ENCODE measurements at regions not wholly inside any gene's neighbourhood (a gene's known extent, or its start where the extent isn't known, plus 50 kb on each side); places are given as distances from the start of the nearest gene placed in this dataset.
"Not testable (repeated sequence)": the region's sequence is repeated elsewhere in the genome, so short reads cannot be mapped to it uniquely, and the experiment has no call there.

DNA sequence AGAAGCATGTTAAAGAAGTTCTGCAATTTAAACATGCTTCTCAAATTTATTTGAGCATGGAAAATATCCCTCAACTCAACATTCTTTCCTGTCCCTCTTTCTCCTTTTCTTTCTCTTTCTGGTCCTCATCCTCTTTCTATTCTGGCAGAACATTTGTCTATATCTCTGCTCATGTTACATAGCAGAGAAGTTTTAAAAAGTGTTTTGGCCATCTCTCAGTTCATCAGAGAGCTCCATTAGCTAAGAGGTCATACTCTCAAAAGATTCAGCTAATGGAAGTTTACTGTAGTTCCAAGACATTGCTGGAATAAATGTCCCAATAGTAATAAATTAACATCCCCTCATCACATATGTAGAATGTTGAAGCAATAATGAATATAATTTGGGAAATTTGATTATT is 53.5 kb downstream of the XCL2 start:
- no peak for DNase-seq (ENCODE audit: low read depth in 1 of 2, low spot score in 1 of 2)

DNA sequence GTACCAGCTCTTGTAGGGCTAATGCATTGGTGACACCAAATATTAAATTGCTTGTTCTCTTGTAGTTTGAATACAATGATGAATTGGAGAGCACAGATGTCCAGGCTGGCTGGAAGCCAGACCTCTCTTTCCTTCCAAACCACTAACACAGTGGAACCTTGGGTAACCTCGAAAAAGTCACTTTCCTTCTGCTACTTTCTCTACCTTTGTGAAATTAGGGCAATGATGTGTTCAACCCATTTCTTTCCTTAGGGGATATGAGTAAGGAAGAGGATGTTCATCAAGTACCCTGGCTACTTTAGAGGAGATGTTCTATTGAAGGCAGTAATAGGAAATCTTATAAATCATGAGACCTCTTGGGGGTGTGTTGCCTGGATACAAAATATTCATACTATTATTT is 55.7 kb downstream of the XCL2 start:
- no peak for DNase-seq (ENCODE audit: low read depth in 1 of 2, low spot score in 1 of 2)

DNA sequence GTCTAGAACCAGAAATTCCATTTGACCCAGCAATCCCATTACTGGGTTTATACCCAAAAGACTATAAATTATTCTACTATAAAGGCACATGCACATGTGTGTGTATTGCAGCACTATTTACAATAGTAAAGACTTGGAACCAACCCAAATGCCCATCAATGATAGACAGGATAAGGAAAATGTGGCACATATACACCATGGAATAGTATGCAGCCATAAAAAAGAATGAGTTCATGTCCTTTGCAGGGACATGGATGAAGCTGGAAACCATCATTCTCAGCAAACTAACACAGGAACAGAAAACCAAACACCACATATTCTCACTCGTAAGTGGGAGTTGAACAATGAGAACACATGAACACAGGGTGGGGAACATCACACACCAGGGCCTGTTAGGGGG is 57.0 kb downstream of the XCL2 start:
- not testable (repeated sequence) for DNase-seq (ENCODE audit: low read depth in 1 of 2, low spot score in 1 of 2)

DNA sequence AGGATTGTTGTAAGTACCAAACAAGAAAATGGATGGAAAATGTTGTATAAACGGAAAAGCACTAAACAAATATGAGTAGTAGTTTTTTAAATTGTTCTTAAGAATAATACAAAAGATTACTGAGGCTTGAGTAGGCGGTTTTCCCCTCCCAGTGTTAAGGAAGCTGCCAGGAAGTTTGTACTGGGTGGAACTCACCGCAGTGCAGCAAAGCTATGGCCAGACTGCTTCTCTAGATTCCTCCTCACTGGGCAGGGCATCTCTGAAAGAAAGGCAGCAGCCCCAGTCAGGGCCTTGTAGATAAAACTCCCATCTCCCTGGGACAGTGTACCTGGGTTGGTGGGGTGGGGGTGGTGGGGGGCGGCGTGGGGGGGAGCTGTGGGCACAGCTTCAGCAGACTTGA is 58.7 kb downstream of the XCL2 start:
- DNase-seq (ENCODE audit: low read depth in 1 of 2, low spot score in 1 of 2) = no peak

DNA sequence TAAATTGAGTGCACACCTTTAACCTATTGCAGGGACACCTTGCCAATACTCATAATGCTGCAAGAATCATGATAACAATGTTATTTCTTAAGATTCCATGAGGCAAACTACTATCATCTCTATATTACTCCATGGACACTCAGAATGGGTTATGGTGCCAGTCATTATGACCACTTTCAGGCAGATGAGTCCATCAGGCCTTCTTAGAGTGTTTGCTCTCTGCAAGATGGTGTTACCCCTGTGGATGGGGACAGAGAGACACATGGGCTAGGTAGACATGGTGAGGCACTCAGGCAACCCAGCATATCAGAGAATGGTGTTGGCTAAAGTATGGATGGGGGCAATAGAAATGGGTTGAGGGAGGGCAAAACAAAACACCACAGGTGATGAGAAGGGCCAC is 59.7 kb downstream of the XCL2 start:
- no peak for DNase-seq (ENCODE audit: low read depth in 1 of 2, low spot score in 1 of 2)

DNA sequence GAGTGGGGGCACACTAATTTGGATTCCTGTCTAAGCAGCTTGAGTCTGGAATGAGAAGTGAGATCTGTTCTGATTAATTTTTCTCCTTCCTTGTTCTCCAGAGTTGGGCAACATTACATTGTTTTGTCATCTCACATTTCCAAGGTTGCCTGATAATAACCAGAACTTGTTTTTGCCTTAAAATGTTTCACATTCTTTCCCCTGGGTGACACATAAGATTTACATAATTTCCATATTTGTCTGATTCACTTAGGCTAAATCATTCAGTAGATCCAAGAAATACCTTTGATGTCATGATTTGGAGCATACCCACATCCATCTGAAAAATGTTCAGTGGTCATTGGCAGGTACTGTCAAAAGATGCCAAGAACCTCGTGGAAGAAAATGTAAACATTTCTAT is 60.3 kb downstream of the XCL2 start:
- DNase-seq (ENCODE audit: low read depth in 1 of 2, low spot score in 1 of 2) = no peak

DNA sequence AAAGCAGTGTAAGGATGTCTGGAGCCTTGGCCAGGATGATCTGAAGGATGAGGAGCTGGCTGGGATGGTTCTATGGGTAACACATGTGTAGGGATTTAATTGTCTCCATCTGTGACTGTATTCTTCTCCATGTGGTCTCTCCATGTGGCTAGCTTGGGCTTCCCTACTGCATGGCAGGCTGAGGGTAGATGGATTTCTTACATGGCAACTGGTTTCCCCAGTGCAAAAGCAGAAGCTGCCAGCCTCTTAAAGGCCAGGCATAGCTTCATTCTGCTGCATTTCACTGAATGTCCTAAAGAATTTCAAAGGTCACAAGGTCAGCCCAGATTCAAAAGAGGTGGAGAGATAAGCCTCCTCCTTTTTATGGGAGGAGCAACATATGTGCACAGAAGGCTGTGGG is 61.7 kb downstream of the XCL2 start:
- no peak for DNase-seq (ENCODE audit: low read depth in 1 of 2, low spot score in 1 of 2)

DNA sequence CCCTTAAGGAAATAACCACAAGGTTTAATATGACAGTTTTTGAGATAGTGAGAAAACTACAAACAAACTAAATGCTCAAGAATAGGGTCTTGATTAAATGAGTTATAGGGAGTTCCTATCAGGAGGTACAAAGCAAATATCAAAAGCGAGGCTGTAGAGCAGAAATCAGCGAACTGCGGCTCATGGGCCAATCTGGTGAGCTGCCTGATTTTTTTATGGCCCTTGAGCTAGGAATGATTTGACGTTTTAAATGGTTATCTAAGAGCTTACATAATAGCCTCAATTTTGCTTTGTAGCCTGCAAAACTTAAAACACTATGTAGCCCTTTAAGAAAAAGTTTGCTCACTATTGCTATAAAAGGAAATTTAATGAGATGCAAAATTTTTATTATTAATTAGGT is 62.2 kb downstream of the XCL2 start:
- no peak for DNase-seq (ENCODE audit: low read depth in 1 of 2, low spot score in 1 of 2)

DNA sequence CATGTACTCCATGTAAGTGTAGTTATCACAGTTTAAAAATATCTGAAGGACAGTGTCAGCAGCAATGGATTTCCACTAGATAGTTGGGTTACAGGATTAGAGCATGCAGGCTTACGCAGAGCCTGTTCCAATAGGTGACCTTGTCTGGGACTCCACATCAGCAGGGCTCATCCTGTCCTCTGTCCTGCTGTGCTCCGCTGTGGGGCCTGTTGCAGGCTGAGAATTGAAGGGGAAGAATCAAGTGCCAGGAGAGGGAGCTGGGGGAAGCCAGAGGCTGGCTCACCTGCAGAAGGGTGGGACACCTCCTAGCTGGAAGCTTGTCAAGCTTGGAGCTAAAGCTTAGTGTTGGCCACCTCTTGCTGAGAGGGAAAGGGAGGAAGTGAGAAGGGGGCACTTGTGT is 62.8 kb downstream of the XCL2 start:
- no peak for DNase-seq (ENCODE audit: low read depth in 1 of 2, low spot score in 1 of 2)

DNA sequence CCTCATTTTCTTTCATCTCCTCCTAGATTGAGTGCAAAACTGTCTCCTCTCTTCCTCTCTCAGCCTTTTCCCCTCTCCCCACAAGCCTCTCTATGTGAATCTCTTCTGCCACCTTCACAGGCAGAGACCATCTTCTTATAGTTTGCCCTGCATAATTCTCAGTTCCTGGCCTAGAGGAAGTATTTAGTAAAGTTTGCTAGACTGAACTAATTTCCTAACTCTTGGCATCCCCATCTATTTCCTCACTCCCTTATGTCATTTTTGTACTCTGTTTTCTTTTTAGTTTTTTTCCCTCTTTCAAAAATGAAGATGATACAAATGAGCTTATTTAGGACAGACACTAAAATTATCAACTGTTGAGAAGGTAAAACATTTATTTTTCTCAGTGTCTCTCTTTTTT is 66.0 kb downstream of the XCL2 start:
- no peak for DNase-seq (ENCODE audit: low read depth in 1 of 2, low spot score in 1 of 2)

DNA sequence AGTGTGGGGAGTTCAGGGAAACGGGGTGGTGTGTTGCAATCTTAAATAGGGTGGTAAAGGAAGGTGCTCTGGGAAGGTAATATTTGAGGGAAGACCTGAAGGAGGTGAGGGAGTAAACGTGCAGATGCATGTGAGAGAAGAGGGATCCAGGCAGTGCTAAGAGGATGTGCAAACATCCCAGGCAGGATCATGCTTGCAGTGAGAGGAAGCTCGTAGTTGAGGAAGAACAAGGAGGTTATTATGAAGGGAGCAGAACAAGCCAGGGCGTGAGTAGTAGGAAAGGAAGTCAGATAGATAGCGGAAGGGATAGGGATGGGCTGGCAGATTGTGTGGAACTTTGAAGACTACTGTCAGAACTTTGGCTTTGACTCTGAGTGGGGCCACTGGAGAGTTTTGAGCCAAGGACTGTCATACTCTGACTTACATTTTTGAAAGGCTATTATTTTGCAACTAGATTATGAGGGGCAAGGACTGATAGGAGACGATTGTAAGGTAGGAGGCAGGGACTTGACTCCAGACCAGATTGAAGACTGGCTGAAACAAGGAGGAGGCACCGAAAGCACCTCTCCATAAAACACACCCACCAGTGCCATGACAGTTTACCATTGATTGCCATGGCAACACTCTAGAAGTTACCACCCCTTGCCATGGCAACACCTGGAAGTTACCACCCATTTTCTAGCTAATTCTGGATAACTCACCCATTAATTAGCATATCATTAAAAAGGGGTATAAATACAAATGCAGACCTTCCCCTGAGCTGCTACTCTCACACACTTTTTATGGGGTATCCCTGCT is 67.0 kb downstream of the XCL2 start:
- no peak for DNase-seq (ENCODE audit: low read depth in 1 of 2, low spot score in 1 of 2)

DNA sequence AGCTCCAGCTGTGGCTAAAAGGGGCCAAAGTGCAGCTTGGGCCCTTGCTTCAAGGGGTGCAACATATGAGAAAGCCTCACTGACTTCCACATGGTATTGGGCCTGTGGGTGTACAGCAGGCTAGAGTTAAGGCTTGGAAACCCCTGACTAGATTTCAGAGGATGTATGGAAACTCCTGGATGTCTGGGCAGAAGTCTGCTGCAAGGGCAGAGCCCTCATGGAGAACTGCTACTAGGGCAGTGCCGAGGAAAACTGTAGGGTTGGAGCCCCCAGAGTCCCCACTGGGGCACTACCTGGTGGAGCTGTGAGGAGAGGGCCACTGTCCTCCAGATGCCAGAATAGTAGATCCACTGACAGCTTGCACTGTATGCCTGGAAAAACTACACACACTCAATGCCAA is 69.5 kb downstream of the XCL2 start:
- no peak for DNase-seq (ENCODE audit: low read depth in 1 of 2, low spot score in 1 of 2)

DNA sequence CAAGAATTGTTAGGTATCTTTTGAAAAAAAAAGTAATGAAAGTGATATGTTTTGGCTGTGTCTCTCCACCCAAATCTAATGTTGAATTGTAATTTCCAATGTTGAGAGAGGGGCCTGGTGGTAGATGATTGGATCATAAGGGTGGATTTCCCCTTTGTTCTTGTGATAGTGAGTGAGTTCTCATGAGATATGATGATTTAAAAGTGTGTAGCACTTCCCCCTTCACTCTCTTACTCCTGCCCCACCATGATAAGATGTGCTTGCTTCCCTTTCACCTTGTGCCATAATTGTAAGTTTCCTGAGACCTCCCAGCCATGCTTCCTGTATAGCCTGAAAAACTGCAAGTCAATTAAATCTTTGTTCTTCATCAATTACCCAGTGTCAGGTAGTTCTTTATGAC is 70.7 kb downstream of the XCL2 start:
- no peak for DNase-seq (ENCODE audit: low read depth in 1 of 2, low spot score in 1 of 2)

DNA sequence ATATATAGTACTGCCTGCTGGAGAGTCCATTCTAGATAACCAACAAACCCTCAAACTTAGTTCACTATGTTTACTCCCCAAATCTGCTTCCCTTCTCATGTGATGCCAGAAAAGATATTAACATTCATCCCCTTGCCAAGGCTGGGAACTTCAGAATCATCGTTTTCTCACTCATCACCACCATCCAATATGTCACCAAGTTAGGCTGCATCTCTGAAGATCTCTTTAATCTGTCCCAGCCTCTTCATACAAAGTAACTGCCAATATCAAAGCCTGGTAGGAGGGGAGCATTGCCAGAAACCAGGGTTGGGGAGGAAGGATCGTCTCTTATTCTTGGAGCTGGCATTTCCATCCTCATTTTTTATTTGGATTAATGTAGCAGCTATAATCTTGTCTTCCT is 71.6 kb downstream of the XCL2 start:
- no peak for DNase-seq (ENCODE audit: low read depth in 1 of 2, low spot score in 1 of 2)

DNA sequence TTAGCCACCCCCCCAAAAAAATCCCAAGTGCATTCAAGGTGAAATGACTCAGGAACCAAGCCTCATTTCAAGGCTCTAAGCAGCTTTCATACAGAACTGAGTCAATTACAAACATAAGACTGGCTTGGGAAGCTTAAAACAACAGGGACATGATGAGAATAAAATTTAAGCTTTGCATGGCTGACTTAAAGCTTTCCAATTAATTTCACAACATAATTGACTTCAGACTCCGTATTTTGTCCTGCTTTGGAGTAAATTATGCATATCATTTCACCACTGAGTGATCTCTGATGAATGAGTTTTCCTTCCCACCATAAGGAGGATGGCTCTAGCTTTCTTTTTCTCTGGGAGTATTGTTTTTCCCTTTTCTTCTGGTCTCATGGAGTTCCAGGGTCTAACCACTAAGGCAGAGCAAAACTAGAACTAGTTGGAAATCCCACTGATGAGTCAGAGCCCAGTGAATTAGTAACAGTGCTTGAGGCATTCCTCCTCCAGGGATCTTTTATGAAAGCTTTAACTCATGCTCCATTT is 72.8 kb downstream of the XCL2 start:
- DNase-seq (ENCODE audit: low read depth in 1 of 2, low spot score in 1 of 2) = no peak

DNA sequence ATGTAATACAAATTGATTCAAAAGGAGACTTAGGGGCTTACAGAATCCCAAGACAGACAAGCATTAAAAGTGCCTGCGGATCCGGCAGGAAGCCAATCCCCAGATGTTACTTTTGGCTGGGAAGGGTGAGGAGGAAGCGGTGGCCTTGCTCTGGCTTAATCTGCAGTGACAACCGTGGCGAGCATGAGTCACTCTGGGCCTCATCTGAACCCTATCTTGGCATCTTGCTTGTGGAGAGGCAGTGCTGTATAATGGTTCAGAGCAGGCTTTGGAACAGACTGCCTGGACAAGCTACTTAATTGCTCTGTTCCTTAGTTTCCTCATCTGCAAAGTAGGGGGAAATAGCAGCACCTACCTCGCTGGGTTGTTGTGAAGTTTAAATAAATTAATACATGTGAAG is 74.1 kb downstream of the XCL2 start:
- peak in 1 of 2 donors; percentile 4 for DNase-seq (ENCODE audit: low read depth in 1 of 2, low spot score in 1 of 2)

DNA sequence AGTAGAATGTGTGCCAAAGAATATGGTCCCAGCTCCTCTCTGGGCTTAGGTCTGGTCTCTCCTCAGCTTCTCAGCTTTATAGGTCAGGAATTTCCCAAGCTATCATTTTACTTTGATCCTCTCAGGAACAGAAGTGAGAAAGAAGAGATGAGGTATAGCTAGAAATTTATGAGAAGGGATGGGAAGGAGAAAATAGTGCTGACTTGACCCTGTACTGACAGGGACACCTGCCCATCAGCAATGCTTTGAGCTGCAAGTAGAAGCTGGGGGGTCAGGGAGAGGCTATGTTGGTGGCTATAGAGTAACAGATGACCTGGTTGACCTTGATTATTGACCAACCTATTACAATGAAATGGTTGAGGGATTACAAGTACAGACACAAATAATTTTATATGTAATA is 75.0 kb downstream of the XCL2 start:
- no peak for DNase-seq (ENCODE audit: low read depth in 1 of 2, low spot score in 1 of 2)

DNA sequence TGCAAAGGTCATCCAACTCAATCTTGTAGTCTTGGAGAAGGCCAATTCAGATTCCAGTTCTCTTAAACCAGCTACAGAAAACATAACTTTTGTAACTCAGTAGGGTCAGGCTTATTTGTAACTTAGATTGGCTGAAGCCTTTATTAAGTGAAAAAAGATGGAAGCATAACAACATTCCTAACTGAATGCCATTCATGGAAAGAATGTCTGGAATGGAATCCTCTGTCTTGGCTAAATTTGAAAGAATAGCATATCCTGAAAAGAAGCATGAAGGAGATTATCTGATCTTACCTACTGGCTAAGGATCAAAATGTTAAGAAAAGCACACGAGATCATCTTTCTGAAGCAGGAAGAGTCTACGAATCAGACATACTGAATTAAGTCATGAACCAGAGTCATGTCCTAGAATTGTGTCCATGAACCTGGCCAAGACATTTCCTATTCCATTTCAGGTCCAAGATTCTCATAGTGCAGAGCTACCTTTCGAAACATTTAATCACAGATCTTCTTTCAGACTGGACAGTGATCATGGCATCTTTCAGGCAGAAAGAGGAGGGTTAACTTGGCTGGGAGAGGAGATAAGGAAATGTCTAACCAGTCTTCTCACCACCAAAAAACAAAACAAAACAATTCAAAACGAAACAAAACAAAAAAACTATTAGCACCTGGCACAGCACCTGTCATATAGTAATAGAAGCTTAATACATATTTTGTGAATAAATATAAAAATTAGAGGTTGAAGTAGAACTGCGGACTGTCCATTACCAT is 75.6 kb downstream of the XCL2 start:
- DNase-seq (ENCODE audit: low read depth in 1 of 2, low spot score in 1 of 2) = no peak

DNA sequence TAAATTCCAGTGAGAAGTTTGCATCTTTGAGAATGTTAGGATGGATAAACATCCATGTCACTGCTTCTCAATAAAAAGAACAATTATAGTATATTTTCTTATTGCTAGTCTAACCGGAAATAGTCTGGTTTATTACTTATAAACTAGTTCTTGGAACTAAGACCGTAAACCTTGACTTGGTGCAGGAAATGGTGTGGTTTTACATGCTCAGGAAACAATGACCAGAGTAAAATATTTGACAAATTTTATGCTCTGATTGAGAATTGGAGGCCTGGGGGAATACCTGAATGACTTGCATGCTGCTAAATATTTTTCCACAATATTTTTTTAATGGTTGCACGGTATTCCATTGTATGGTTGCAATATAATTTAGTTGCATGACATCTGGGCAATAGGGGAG is 76.3 kb downstream of the XCL2 start:
- no peak for DNase-seq (ENCODE audit: low read depth in 1 of 2, low spot score in 1 of 2)

DNA sequence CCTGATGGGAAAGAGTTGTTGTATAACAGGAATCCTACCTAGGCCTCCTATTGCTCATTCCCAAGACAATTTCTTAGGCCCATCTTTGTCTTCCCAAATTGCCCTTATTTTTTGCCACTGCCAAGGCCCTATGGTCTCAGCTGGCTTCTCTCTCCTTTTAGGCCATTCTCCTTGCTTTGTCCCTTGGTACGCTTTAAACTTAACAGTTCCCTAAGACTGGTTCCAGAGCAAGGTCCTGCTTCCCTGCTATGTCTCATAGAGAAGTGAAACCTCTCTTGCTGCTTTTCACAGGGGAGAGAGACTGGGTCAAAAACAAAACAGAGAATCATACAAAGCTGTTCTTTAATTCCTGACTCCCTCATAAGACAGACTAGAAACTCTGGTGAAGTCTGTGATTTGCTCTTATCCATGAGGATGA is 77.1 kb downstream of the XCL2 start:
- DNase-seq (ENCODE audit: low read depth in 1 of 2, low spot score in 1 of 2) = no peak

DNA sequence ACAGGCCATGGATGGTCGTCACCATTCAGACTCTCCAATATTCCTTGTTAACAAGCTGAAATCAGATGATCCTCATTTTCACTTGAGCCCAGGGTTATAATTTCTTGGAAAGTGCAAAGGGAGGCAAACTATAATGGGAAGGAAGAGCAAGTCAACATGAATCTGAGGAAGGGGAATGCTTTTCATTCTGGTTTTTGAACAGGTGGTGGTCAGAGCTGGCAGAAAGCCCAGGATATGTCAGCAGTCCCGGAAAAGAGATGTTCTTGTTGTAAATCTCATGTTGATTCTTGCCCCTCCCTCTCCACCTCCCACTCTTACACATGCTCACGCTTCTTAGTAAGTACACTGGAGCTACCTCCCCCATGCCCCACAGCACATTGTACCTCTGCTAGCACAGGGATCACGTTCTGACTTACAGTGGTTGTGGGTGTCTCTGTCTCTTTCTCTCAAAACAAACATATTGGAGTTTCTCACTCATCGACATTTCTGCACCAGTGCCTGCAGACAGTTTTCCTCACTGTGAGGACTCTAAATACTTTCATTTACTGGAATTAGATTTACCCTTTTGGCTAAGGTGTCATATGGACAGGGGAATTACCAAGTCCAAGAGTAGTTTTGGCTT is 77.6 kb downstream of the XCL2 start:
- peak in 1 of 2 donors; percentile 27 for DNase-seq (ENCODE audit: low read depth in 1 of 2, low spot score in 1 of 2)

DNA sequence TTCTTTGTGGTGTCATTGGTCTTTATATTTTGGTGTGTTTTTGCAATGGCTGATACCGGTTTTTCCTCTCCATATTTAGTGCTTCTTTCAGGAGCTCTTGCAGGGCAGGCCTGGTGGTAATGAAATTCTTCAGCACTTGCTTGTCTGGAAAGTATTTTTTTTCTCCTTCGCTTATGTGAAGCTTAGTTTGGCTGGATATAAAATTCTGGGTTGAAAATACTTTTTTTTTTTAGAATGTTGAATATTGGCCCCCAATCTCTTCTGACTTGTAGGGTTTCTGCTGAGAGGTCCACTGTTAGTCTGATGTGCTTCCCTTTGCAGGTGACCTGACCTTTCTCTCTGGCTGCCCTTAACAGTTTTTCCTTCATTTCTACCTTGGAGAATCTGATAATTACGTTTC is 82.7 kb downstream of the XCL2 start:
- DNase-seq (ENCODE audit: low read depth in 1 of 2, low spot score in 1 of 2) = not testable (repeated sequence)
